ENCODE measurements at regions not wholly inside any gene's neighbourhood (a gene's known extent, or its start where the extent isn't known, plus 50 kb on each side); places are given as distances from the start of the nearest gene placed in this dataset.

- DNase-seq = no peak
- H3K4me3 ChIP-seq (ENCODE audit: low read depth in 1 of 2, low read length in 2 of 2) = no peak overlapping the region
- H3K4me1 ChIP-seq (ENCODE audit: insufficient read depth, low read length) = no peaks in the 10 kb centered on the region
- no peak for ATAC-seq (ENCODE audit: insufficient read depth, low read depth)
- H3K9me3 ChIP-seq (ENCODE audit: insufficient read depth, low read length, severe bottlenecking) = no peaks in the 10 kb centered on the region
- no peaks in the 10 kb centered on the region for H3K27me3 ChIP-seq (ENCODE audit: insufficient read depth, low read length, poor library complexity)
- no peak overlapping the region for H2AFZ ChIP-seq (ENCODE audit: low read depth, low read length)
- no peak overlapping the region for H3K9ac ChIP-seq (ENCODE audit: low read depth, low read length)
- TF ChIP-seq, protein P1, sequence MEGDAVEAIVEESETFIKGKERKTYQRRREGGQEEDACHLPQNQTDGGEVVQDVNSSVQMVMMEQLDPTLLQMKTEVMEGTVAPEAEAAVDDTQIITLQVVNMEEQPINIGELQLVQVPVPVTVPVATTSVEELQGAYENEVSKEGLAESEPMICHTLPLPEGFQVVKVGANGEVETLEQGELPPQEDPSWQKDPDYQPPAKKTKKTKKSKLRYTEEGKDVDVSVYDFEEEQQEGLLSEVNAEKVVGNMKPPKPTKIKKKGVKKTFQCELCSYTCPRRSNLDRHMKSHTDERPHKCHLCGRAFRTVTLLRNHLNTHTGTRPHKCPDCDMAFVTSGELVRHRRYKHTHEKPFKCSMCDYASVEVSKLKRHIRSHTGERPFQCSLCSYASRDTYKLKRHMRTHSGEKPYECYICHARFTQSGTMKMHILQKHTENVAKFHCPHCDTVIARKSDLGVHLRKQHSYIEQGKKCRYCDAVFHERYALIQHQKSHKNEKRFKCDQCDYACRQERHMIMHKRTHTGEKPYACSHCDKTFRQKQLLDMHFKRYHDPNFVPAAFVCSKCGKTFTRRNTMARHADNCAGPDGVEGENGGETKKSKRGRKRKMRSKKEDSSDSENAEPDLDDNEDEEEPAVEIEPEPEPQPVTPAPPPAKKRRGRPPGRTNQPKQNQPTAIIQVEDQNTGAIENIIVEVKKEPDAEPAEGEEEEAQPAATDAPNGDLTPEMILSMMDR (IDR thresholded peaks at IDR 0.05; ENCODE audit: borderline replicate concordance, extremely low read depth, low read length, poor library complexity, severe bottlenecking) = no peak
- TF ChIP-seq EZH2 (IDR thresholded peaks at IDR 0.05; ENCODE audit: borderline replicate concordance, low read depth, low read length, severe bottlenecking) = no peak
- no peaks in the 10 kb centered on the region for H3K79me2 ChIP-seq (ENCODE audit: insufficient read depth, low read length)
- H3K4me2 ChIP-seq (ENCODE audit: insufficient read depth, low read length) = no peak overlapping the region
- H3K27ac ChIP-seq (ENCODE audit: low read length) = no peak overlapping the region
- no peaks in the 10 kb centered on the region for H4K20me1 ChIP-seq (ENCODE audit: insufficient read depth, low read length)
- H3K36me3 ChIP-seq (ENCODE audit: insufficient read depth, low read length) = no peaks in the 10 kb centered on the region
Measured at GRCh38 chr3:107213044-107213669, 164.1 kb upstream of the CCDC54 start.

- no peak overlapping the region for H3K4me2 ChIP-seq (ENCODE audit: insufficient read depth, low read length)
- no peaks in the 10 kb centered on the region for H3K36me3 ChIP-seq (ENCODE audit: insufficient read depth, low read length)
- H3K4me3 ChIP-seq (ENCODE audit: low read depth in 1 of 2, low read length in 2 of 2) = no peak overlapping the region
- no peaks in the 10 kb centered on the region for H3K4me1 ChIP-seq (ENCODE audit: insufficient read depth, low read length)
- DNase-seq (no peak), ATAC-seq (ENCODE audit: insufficient read depth, low read depth) (peak; percentile 33; the same call in 1 of the 3 replicates)
- H3K79me2 ChIP-seq (ENCODE audit: insufficient read depth, low read length) = no peaks in the 10 kb centered on the region
- no peaks in the 10 kb centered on the region for H4K20me1 ChIP-seq (ENCODE audit: insufficient read depth, low read length)
- H3K27me3 ChIP-seq (ENCODE audit: insufficient read depth, low read length, poor library complexity) = no peaks in the 10 kb centered on the region
- no peak overlapping the region for H3K27ac ChIP-seq (ENCODE audit: low read length)
- TF ChIP-seq EZH2 (IDR thresholded peaks at IDR 0.05; ENCODE audit: borderline replicate concordance, low read depth, low read length, severe bottlenecking) = no peak
- TF ChIP-seq, protein P1 (IDR thresholded peaks at IDR 0.05; ENCODE audit: borderline replicate concordance, extremely low read depth, low read length, poor library complexity, severe bottlenecking) = no peak
- no peak overlapping the region for H2AFZ ChIP-seq (ENCODE audit: low read depth, low read length)
- no peak overlapping the region for H3K9ac ChIP-seq (ENCODE audit: low read depth, low read length)
- H3K9me3 ChIP-seq (ENCODE audit: insufficient read depth, low read length, severe bottlenecking) = no peaks in the 10 kb centered on the region
Measured at GRCh38 chr3:107216229-107216628, 161.0 kb upstream of the CCDC54 start.

DNA sequence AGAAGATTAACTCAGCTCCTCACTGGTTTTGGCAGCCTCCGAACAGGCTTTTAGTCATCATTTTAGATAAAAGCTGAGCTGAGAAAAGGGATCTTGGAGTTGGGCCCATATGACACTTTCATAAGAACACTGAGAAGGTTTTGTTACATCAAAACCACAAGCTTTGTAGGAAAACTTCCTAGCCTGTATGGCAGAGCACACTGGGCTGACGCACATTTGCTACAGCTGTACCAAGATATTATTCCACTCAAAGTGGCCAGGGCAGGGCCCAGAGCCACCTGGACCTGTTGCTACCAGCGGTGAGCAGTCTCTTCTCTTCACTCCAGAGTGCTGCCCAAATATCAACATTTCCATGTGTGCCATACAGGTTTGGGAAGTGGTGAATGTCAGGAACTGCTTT is 160.5 kb upstream of the CCDC54 start:
- H3K4me1 ChIP-seq (ENCODE audit: insufficient read depth, low read length) = no peaks in the 10 kb centered on the region
- no peak overlapping the region for H3K27ac ChIP-seq (ENCODE audit: low read length)
- no peaks in the 10 kb centered on the region for H3K9me3 ChIP-seq (ENCODE audit: insufficient read depth, low read length, severe bottlenecking)
- H2AFZ ChIP-seq (ENCODE audit: low read depth, low read length) = no peak overlapping the region
- TF ChIP-seq, protein P1 (IDR thresholded peaks at IDR 0.05; ENCODE audit: borderline replicate concordance, extremely low read depth, low read length, poor library complexity, severe bottlenecking) = no peak
- TF ChIP-seq EZH2 (IDR thresholded peaks at IDR 0.05; ENCODE audit: borderline replicate concordance, low read depth, low read length, severe bottlenecking) = no peak
- H3K4me2 ChIP-seq (ENCODE audit: insufficient read depth, low read length) = no peak overlapping the region
- no peaks in the 10 kb centered on the region for H3K79me2 ChIP-seq (ENCODE audit: insufficient read depth, low read length)
- H3K27me3 ChIP-seq (ENCODE audit: insufficient read depth, low read length, poor library complexity) = no peaks in the 10 kb centered on the region
- no peaks in the 10 kb centered on the region for H4K20me1 ChIP-seq (ENCODE audit: insufficient read depth, low read length)
- no peak for DNase-seq
- ATAC-seq (ENCODE audit: insufficient read depth, low read depth) = no peak
- no peak overlapping the region for H3K9ac ChIP-seq (ENCODE audit: low read depth, low read length)
- no peak overlapping the region for H3K4me3 ChIP-seq (ENCODE audit: low read depth in 1 of 2, low read length in 2 of 2)
- H3K36me3 ChIP-seq (ENCODE audit: insufficient read depth, low read length) = no peaks in the 10 kb centered on the region
